Inflammatory macrophage treated with lipopolysaccharide for 1 hour (primary cell): ENCODE measurements at regions not wholly inside any gene's neighbourhood (a gene's known extent, or its start where the extent isn't known, plus 50 kb on each side); places are given as distances from the start of the nearest gene placed in this dataset.

ENCODE experiments used
- DNase-seq, 2 donors: peaks; one replicate each; pipeline ENCODE4 v3.0.0-alpha.2; 2020 to 2022

DNA sequence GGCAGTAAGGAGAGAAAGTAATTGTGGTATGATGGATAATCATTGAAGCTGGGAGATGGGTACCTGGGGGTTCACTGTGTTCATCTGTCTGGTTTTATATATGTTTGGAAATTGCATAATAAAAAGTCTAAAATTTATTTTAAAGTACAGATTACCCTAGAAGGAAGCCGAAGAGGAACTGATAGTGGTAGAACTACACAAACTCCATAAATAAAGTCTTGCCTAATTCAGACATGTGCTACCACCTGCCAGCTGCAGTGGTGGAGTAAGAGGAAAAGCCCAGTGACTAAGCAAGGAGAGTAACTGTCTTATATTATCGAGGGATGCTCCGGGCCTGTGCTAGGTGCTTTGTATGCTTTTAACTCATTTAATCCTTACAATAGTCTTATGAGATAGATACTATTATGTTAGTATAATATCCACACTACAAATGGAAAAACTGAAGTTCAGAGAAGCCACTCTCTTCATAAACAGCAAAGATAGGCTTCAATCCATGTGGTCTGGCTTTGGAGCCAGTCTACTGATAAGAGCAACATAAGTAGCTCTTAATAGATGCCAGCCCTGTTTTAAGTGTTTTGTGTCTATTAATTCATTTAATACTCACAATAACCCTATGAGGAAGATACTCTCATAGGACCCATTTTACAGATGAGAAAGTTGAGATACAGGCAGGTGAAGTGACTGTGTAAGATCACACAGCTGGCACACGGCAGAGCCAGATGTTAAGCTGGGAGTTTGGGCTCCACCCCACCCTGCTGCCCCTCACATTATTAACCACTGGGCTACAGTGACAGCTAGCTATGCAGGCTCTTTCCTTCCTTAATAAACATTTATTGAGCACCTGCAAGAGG is 56.8 kb upstream of the HNRNPU start:
- peak; percentile 55 to 84 for DNase-seq

- DNase-seq = peak in 1 of 2 donors; percentile 8
Observed at GRCh38 chr1:244919320-244920282, 55.3 kb upstream of the HNRNPU start.

- peak; percentile 19 to 39 for DNase-seq
Observed at GRCh38 chr1:244918421-244919319, 54.3 kb upstream of the HNRNPU start.

GRCh38 chr1:244917073-244917670 is 52.8 kb upstream of the HNRNPU start:
- no peak for DNase-seq

GRCh38 chr1:244915736-244916135 is 51.4 kb upstream of the HNRNPU start:
- no peak for DNase-seq

GRCh38 chr1:244914761-244915160 is 50.4 kb upstream of the HNRNPU start:
- DNase-seq = peak in 1 of 2 donors; percentile 6
